ELR (cell line): ENCODE measurements at regions not wholly inside any gene's neighbourhood (a gene's known extent, or its start where the extent isn't known, plus 50 kb on each side); places are given as distances from the start of the nearest gene placed in this dataset.

Experiments
- DNase-seq: peaks from one replicate; pipeline ENCODE4 v3.0.0-alpha.2; 2015; ENCODE audit warnings: low read depth

DNA sequence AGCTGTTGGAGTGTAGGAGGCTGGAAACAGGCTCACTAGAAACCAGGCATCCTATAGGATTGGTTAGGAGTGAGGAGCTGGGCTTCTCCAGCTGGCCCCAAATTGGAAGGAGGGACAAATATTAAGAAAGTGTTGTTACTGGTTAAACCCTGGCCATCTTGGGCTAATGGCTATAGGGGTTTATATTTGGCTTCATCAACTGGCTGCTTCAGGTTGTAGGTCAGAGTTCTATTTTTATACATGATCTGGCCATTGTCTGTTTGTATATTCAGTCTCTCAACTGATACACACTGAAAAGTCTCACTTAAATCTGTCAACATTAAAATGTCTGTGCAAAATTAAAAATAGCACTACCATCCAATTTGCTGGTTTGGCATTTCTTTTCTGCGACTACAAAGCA, 70.2 kb upstream of the ARRDC4 start:
- DNase-seq = no peak

DNA sequence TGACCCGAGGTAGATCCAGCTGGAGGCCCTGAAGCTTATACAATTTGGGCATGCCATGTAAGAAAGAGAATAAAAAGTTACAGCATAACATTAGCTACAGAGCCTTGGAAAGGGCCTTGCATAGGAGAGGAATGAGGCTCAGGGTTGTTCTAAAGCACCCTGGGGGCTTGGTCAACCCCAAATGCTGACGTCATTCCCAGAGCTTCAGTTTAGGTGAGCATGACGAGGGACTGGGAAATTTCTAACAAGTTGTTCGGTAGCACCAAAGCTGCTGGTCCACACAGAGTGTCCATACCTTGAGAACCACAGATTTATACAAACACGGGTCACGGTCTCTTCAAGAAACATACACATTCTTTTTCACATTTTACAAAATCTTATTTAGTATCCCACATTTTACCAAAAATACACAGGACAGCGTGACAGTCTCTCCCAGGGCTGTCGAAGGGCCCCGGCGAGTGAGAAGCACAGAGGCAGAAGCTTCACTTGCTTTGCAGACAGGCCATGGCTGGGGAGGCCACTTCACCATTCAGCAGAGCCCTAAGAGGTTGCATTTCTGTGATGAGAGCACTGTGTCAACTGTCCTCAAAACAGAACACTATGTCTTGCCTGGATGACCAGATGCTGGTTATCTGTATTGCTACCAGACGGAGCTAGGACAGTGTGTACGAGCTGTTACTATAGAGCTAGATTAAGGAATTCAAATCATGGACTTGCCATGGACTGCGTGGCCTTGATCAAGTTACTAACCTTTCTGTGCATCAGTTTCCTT, 68.2 kb upstream of the ARRDC4 start:
- no peak for DNase-seq

DNA sequence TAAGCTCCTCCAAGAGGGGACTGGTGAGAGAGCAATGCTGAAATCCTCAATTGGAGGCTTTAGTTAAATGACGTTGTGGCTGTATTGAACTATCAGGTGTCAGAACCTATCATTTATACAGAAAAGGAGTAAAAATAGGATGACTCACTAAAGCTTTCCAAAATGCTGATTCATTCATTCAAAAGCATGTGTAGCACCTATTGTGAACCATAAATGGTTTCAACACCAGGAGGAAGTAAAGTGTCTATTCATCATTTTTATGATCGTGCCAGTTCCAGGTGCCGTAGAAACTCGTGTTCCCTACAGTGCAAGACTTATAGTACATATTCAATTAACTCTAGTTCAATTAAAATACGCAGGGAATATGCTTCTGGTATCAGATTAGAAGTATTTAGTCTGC, 66.5 kb upstream of the ARRDC4 start:
- DNase-seq = no peak

DNA sequence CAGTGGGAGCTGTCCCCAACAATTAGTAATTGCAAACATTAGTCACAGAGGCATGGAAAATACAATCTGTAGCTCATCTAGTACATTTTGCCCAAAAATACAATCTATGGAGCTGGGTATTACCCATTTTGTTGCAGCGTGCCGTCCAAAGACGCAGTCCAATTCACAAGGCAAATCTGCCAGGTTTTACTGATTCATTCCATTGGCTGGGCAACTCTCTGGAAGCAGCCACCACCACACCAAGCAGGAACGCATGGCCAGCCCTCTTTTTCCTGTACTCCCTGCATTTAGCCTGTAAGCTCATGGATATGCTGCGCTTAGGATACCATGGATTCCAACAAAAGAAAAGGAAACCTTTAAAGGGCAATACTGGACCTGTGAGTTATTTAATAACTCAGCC, 60.5 kb upstream of the ARRDC4 start:
- DNase-seq = no peak

DNA sequence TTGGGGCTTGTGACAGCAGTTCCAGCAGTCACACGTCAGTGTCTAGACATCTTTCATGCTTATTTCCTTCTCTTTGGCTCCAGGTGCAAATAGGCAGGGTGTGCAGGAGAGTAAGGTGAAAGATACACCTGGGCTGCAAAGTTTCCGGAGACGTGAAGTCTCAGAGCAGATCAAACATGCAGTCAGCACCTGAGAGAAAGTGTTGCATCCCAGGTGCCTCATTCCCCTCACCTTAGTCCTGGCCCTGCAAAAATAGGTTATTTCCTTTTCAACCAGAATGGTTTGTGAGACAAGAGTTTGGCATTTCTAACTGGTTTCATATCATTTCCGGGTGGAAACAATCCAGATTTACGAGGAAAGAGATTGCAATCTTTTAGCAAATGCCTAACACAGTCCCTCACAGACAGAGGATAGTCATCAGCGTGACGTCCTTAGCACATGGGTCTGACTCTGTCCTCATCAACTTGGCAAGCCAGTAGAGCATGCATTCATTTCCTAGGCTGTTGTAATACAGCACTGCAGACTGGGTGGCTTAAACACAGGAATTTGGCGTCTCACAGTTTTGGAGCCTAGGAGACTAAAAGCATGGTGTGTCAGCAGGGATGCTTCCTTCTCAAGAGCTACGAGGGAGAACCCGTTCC, 58.2 kb upstream of the ARRDC4 start:
- peak; percentile 73 for DNase-seq

DNA sequence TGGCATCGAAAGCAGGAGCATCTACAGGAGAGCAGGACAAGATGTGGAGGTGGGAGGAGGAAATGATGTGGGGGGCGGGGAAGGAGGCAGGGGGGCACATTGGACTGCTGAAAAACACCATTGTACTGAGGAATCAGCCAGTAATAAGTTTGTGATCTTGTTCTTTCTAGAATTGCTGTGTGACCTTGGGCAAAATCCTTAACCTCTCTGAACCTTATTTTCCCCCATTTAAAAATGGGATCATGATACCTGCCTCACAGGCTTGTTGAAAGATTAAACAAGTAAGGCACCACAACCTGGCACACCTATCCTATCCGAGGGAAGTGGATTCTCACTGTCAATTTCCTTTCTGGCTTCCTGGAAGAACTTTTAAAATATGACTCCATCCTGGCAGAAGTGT, 56.9 kb upstream of the ARRDC4 start:
- no peak for DNase-seq

DNA sequence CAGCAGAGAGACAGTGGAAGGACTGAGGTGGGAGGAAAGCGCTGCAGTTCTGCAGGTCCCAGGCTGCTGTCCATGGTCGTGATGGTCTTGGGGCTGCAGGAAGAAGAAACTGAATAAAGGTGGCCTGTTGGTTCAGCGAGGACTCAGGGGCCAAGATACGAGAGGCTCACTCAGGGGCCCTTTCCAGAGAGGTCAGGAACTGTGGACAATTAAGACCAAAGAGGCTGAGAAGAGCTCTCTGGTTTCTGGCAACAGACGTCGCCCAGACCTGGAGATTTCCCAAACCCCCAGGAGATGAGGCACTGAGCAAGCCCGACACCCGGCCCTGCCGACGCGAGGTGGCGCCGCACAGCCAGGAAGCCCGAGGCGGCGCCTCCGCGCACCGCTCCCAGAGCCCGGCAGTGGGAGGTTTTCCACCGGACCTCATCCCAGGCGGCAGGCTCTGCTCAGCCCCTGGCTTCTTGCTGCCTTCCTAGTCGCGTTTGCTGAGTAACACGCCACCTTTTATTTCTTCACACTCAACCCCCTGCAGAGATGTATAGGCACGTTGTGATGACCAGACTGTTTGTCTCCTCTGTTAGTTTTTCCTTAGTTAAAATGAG, 56.4 kb upstream of the ARRDC4 start:
- DNase-seq = peak; percentile 70

DNA sequence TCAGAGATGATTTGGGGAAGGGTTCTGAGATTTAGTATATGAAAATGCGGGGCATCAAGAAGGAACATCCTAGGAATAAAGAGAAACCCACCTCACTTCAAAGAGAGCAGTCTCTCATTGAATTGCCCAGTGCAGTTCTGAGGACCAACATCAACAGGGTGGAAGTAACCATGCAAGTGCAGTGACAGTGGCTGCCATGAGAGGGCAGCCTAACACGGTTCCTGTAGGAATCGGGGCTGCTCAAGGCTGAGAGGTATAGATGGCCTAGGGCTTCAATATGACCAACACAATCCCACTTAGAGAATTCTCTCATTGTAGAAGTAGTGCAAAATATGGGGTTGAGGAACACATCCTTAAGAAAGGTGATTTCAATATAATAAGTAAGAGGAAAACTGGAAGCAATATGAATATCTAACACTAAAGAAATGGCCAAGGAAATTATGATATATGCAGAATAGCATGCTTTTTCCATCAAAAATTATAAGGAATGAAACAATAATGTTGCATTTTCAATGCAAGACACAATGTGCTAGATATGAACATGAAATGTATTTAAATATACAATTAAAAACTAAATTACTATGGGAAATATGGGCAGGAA, 51.1 kb upstream of the ARRDC4 start:
- DNase-seq = peak; percentile 63
